Activated B cell treated with CpG ODN at 0.5 μM for 24 hours (primary cell): ENCODE measurements at regions not wholly inside any gene's neighbourhood (a gene's known extent, or its start where the extent isn't known, plus 50 kb on each side); places are given as distances from the start of the nearest gene placed in this dataset.
"Not testable (repeated sequence)": the region's sequence is repeated elsewhere in the genome, so short reads cannot be mapped to it uniquely, and the experiment has no call there.

Experiments used
- ATAC-seq: fragments of 200-7000 bp; cut with Tn5 transposase; one replicate; pipeline ENCODE4 v1.10.0; 2021; ENCODE audit warnings: low read depth, mild to moderate bottlenecking, moderate library complexity
- CTCF ChIA-PET: fragments of 350-600 bp; sonication (Branson Sonifier 250); formaldehyde crosslinking; loops from one replicate; lab custom pipeline; 2021; ENCODE audit warnings: antibody characterized with exemption; lab: Charles Lee
- POLR2A ChIA-PET: fragments of 350-600 bp; sonication (Branson Sonifier 250); formaldehyde crosslinking; loops from one replicate; lab custom pipeline; 2021; ENCODE audit warnings: antibody characterized with exemption; lab: Charles Lee
- DNase-seq: peaks from one replicate; pipeline ENCODE4 v3.0.0; 2022
- H3K27ac Mint-ChIP-seq: one replicate; pipeline ENCODE4 v1.8.0; 2020; ENCODE audit warnings: mixed read lengths
- H3K27me3 Mint-ChIP-seq: one replicate; pipeline ENCODE4 v1.8.0; 2021; ENCODE audit warnings: mixed read lengths
- H3K36me3 Mint-ChIP-seq: one replicate; pipeline ENCODE4 v1.8.0; 2021; ENCODE audit warnings: low read depth, mixed read lengths
- H3K4me1 Mint-ChIP-seq: one replicate; pipeline ENCODE4 v1.8.0; 2021; ENCODE audit warnings: mixed read lengths
- H3K4me3 Mint-ChIP-seq: one replicate; pipeline ENCODE4 v1.8.0; 2020; ENCODE audit warnings: mild to moderate bottlenecking, mixed read lengths
- H3K9me3 Mint-ChIP-seq: one replicate; pipeline ENCODE4 v1.8.0; 2020; ENCODE audit warnings: mixed read lengths
- CTCF ChIP-seq: fragments of 200-600 bp; IDR thresholded peaks from one replicate; pipeline ENCODE4 v1.8.0; 2022; ENCODE audit warnings: antibody characterized with exemption, mild to moderate bottlenecking
- intact Hi-C: fragments of 100-400 bp; cut with micrococcal nuclease; formaldehyde crosslinking; loops from one replicate; pipeline ENCODE4 v1.15.1; 2024

DNA sequence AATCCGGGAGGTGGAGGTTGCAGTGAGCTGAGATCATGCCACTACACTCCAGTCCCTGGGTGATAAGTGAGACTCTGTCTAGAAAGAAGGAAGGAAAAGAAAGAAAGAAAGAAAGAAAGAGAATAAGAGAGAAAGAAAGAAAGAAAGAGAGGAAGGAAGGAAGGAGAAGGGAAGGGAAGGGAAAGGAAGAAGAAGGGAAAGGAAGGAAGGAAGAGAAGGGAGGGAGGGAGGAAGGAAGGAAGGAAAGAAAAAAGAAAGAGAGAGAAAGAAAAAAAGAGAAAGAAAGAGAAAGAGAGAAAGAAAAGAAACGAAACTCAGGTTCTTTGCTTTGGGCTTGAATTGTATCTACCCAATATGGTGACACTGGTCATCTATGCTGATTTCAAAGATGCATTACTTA lies 102.3 kb upstream of the GATA6 start:
- Mint-ChIP-seq H3K27me3 (no peaks in the 10 kb centered on the region), H3K4me3 (no peak overlapping the region), H3K4me1 (no peaks in the 10 kb centered on the region), H3K27ac (no peak overlapping the region), H3K9me3 (no peaks in the 10 kb centered on the region), H3K36me3 (no peaks in the 10 kb centered on the region)
- TF ChIP-seq CTCF: no peak
- CTCF ChIA-PET: no interaction called here
- DNase-seq: no peak
- ATAC-seq: no peak
- POLR2A ChIA-PET: no interaction called here
- intact Hi-C loops: no loop called here

GRCh38 chr18:22067682-22068081 lies 101.7 kb upstream of the GATA6 start:
- no peaks in the 10 kb centered on the region for H3K27me3 Mint-ChIP-seq
- H3K27ac Mint-ChIP-seq: no peak overlapping the region

GRCh38 chr18:22068784-22069183 lies 100.6 kb upstream of the GATA6 start:
- H3K4me3 Mint-ChIP-seq, H3K9me3 Mint-ChIP-seq, intact Hi-C loops, H3K36me3 Mint-ChIP-seq, H3K4me1 Mint-ChIP-seq, ATAC-seq, H3K27me3 Mint-ChIP-seq, POLR2A ChIA-PET, H3K27ac Mint-ChIP-seq, CTCF ChIA-PET, DNase-seq: not testable (repeated sequence)

More at GRCh38 chr18:22067682-22068081, 101.7 kb upstream of the GATA6 start:
- no peak for DNase-seq
- CTCF ChIA-PET: no interaction called here
- POLR2A ChIA-PET: no interaction called here
- H3K9me3 Mint-ChIP-seq: no peaks in the 10 kb centered on the region
- intact Hi-C loops: no loop called here
- no peaks in the 10 kb centered on the region for H3K36me3 Mint-ChIP-seq
- H3K4me3 Mint-ChIP-seq: no peak overlapping the region
- H3K4me1 Mint-ChIP-seq: no peaks in the 10 kb centered on the region
- no peak for ATAC-seq
- TF ChIP-seq CTCF: no peak

GRCh38 chr18:22069916-22070315 lies 99.5 kb upstream of the GATA6 start:
- DNase-seq: no peak
- TF ChIP-seq CTCF: no peak
- ChIA-PET CTCF (no interaction called here), POLR2A (no interaction called here)
- H3K27me3 Mint-ChIP-seq: no peaks in the 10 kb centered on the region
- no peak for ATAC-seq
- no peaks in the 10 kb centered on the region for H3K9me3 Mint-ChIP-seq
- no peak overlapping the region for H3K27ac Mint-ChIP-seq
- H3K4me3 Mint-ChIP-seq: no peak overlapping the region
- H3K36me3 Mint-ChIP-seq: no peaks in the 10 kb centered on the region
- intact Hi-C loops: no loop called here
- no peaks in the 10 kb centered on the region for H3K4me1 Mint-ChIP-seq

GRCh38 chr18:22073411-22073810 lies 96.0 kb upstream of the GATA6 start:
- POLR2A ChIA-PET: no interaction called here
- H3K27ac Mint-ChIP-seq: no peak overlapping the region
- H3K36me3 Mint-ChIP-seq: no peaks in the 10 kb centered on the region
- no peak overlapping the region for H3K4me3 Mint-ChIP-seq
- ATAC-seq: no peak
- intact Hi-C loops: no loop called here
- H3K27me3 Mint-ChIP-seq: no peaks in the 10 kb centered on the region
- no peak for DNase-seq
- CTCF ChIA-PET: no interaction called here
- TF ChIP-seq CTCF: no peak
- no peaks in the 10 kb centered on the region for H3K4me1 Mint-ChIP-seq
- no peaks in the 10 kb centered on the region for H3K9me3 Mint-ChIP-seq
